Chondrocyte (in vitro differentiated cells): ENCODE measurements at regions not wholly inside any gene's neighbourhood (a gene's known extent, or its start where the extent isn't known, plus 50 kb on each side); places are given as distances from the start of the nearest gene placed in this dataset.
A peak's percentile ranks its signal among the peaks of the same experiment; 100 is the strongest.

Experiments
- DNase-seq: peaks from one replicate; pipeline ENCODE4 v3.0.0; 2021; ENCODE audit warnings: mixed read lengths, low spot score
- H3K27ac Mint-ChIP-seq: one replicate; pipeline ENCODE4 v1.8.0; 2021; ENCODE audit warnings: mild to moderate bottlenecking, moderate library complexity, mixed read lengths; ENCODE audit not compliant: unreplicated experiment
- H3K27me3 Mint-ChIP-seq: 2 replicates; pipeline ENCODE4 v1.8.0; 2021; ENCODE audit warnings: low read depth, mixed read lengths
- H3K36me3 Mint-ChIP-seq: 2 replicates; pipeline ENCODE4 v1.8.0; 2021; ENCODE audit warnings: low read depth, mixed read lengths
- H3K4me1 Mint-ChIP-seq: 2 replicates; pipeline ENCODE4 v1.8.0; 2021; ENCODE audit warnings: low read depth, mild to moderate bottlenecking, mixed read lengths
- H3K4me3 Mint-ChIP-seq: one replicate; pipeline ENCODE4 v1.8.0; 2021; ENCODE audit warnings: mild to moderate bottlenecking, moderate library complexity, mixed read lengths; ENCODE audit not compliant: unreplicated experiment
- H3K9me3 Mint-ChIP-seq: 2 replicates; pipeline ENCODE4 v1.8.0; 2021; ENCODE audit warnings: low read depth, mixed read lengths
- CTCF ChIP-seq: fragments of 200-600 bp; sonication (generic); IDR thresholded peaks from 2 replicates; pipeline ENCODE4 v1.5.0; 2021; ENCODE audit warnings: antibody characterized with exemption, mild to moderate bottlenecking, moderate library complexity

GRCh38 chr9:22274477-22274876 lies 172.1 kb upstream of the DMRTA1 start:
- no peaks in the 10 kb centered on the region for H3K27me3 Mint-ChIP-seq
- peaks cover 3% of the 10 kb centered on the region for H3K9me3 Mint-ChIP-seq
- H3K4me3 Mint-ChIP-seq: no peak overlapping the region
- H3K4me1 Mint-ChIP-seq: peaks cover 28% of the 10 kb centered on the region
- no peak for DNase-seq
- TF ChIP-seq CTCF: no peak
- H3K36me3 Mint-ChIP-seq: no peaks in the 10 kb centered on the region
- no peak overlapping the region for H3K27ac Mint-ChIP-seq

GRCh38 chr9:22278426-22278825 lies 168.2 kb upstream of the DMRTA1 start:
- Mint-ChIP-seq H3K4me3 (no peak overlapping the region), H3K27ac (peak overlapping the region; percentile 85), H3K9me3 (peaks cover 1% of the 10 kb centered on the region), H3K4me1 (peaks cover 38% of the 10 kb centered on the region), H3K27me3 (no peaks in the 10 kb centered on the region), H3K36me3 (peaks cover 1% of the 10 kb centered on the region)
- TF ChIP-seq CTCF: no peak
- DNase-seq: no peak

GRCh38 chr9:22279636-22280035 lies 167.0 kb upstream of the DMRTA1 start:
- no peak overlapping the region for H3K4me3 Mint-ChIP-seq
- no peak for DNase-seq
- peaks cover 38% of the 10 kb centered on the region for H3K4me1 Mint-ChIP-seq
- H3K27me3 Mint-ChIP-seq: no peaks in the 10 kb centered on the region
- no peak for TF ChIP-seq CTCF
- peak overlapping the region; percentile 85 for H3K27ac Mint-ChIP-seq
- peaks cover 3% of the 10 kb centered on the region for H3K36me3 Mint-ChIP-seq
- no peaks in the 10 kb centered on the region for H3K9me3 Mint-ChIP-seq

GRCh38 chr9:22285066-22285465 lies 161.6 kb upstream of the DMRTA1 start:
- no peak for DNase-seq
- H3K4me3 Mint-ChIP-seq: no peak overlapping the region
- TF ChIP-seq CTCF: no peak
- H3K36me3 Mint-ChIP-seq: peaks cover 3% of the 10 kb centered on the region
- H3K27ac Mint-ChIP-seq: no peak overlapping the region
- H3K9me3 Mint-ChIP-seq: no peaks in the 10 kb centered on the region
- no peaks in the 10 kb centered on the region for H3K27me3 Mint-ChIP-seq
- peaks cover 4% of the 10 kb centered on the region for H3K4me1 Mint-ChIP-seq

GRCh38 chr9:22286661-22287060 lies 160.0 kb upstream of the DMRTA1 start:
- Mint-ChIP-seq H3K4me1 (no peaks in the 10 kb centered on the region), H3K4me3 (no peak overlapping the region), H3K27ac (no peak overlapping the region), H3K27me3 (no peaks in the 10 kb centered on the region), H3K36me3 (peaks cover 1% of the 10 kb centered on the region), H3K9me3 (no peaks in the 10 kb centered on the region)
- no peak for TF ChIP-seq CTCF
- no peak for DNase-seq
